HG03280 (cell line): ENCODE measurements at regions not wholly inside any gene's neighbourhood (a gene's known extent, or its start where the extent isn't known, plus 50 kb on each side); places are given as distances from the start of the nearest gene placed in this dataset.
"Not testable (repeated sequence)": the region's sequence is repeated elsewhere in the genome, so short reads cannot be mapped to it uniquely, and the experiment has no call there.

Experiments used
- ATAC-seq: cut with Tn5 transposase; IDR thresholded peaks from one replicate; pipeline ENCODE4 v1.9.1; 2021; ENCODE audit warnings: mild to moderate bottlenecking, moderate library complexity; ENCODE audit not compliant: unreplicated experiment

- ATAC-seq = peak; percentile 80
Observed at GRCh38 chr1:101128211-101128727, 102.7 kb upstream of the DPH5 start.

DNA sequence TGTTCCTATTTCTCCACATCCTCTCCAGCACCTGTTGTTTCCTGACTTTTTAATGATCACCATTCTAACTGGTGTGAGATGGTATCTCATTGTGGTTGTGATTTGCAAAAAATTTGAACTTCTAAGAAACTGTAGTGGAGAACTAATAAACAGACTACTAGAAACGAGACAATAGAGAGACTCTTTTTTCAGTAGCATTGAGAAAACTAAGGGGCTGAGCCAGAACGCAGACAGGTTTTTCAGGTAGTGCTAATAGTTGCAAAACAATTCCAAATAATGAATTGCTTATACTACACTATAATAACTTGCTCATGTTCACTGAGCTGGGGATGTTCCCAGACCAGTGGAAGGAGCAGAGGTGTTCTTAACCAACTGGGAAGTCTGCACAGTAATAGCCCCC, 98.8 kb upstream of the DPH5 start:
- ATAC-seq = no peak

- ATAC-seq = not testable (repeated sequence)
Observed at GRCh38 chr1:101123904-101124303, 98.3 kb upstream of the DPH5 start.

DNA sequence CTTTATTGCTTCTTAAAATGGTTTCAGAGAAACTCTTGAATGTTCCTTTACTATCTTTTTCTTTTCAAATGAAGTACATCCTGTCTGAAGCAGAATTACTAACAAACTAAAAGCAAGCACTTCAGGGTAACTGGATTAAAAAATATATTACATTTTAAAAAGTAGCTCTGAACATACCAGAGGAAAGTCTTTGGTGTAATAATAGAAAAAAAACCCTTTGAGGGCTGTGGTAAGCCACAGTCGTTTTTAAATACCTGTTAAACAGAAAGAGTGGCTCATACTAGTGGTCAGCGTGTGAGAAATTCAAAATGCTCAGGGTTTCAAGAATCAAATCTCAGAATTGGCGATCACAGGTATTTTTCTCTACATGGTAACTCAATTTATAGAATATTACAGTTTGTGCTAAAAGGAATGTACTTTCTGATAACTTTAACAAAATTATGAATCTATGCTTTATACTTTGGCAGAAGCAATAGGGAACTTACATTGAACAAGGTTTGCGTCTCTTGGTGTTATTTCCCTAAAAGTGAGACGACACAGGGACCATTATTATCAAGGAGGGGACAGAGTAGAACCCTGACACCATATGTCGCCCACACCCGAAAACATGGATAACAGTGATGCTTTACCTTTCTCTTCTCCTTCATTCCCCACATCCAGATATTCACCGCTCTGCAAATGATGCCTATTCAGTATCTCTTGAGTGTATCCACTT, 97.0 kb upstream of the DPH5 start:
- ATAC-seq = peak; percentile 96

DNA sequence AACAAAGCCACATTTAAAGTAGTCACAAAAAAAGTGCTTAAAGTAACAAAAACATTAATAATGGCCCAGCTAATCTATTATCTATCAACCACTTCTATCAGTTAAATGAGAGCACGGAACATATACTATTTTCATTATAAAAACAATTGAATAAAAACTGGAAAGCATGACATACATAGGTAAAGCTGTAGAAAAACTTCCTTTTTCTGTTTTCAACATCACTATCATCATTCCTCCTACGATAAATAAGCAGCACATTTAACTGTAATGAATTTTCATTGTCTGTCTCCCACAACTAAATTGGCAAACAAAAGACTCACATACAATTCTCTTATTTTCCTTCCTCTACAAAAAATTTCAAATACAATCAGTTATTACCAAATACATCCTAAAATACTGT, 96.4 kb upstream of the DPH5 start:
- ATAC-seq = no peak

GRCh38 chr1:101121504-101121903, 95.9 kb upstream of the DPH5 start:
- ATAC-seq = no peak

GRCh38 chr1:101120868-101121267, 95.3 kb upstream of the DPH5 start:
- ATAC-seq = no peak

DNA sequence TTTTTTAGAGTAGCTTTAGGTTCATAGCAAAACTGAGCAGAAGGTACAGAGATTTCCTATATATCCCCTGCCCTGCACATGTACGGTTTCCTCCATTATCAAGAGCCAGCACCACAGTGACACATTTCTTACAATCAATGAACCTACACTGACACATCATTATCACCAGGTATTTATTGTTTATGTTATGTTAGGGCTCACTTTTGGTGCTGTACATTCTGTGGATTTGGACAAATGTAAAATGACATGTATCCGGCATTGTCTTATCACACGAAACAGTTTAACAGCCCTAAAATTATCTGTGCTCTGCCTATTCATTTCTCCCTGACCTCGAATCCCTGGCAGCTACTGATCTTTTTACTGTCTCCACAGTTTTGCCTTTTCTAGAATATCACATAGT, 93.7 kb upstream of the DPH5 start:
- no peak for ATAC-seq

DNA sequence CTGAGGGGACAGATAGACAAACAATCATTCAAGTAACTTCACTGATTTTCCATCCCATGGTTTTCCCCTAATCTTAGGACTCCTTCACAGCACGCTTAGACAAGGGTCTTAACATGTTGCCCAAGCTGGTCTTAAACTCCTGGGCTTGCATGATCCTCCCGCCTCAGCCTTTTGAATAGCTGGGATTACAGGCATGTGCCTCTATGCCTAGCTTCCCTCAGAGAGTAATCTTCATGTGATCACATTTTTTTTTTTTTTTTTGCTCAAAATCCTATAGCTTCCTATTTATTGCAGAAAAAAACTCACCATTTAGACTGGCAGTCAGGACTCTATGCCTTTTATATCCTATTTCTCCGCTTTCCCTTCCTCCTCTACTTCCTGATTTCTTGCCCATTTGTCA, 90.4 kb upstream of the DPH5 start:
- no peak for ATAC-seq

- ATAC-seq = no peak
Observed at GRCh38 chr1:101115112-101115511, 89.5 kb upstream of the DPH5 start.

DNA sequence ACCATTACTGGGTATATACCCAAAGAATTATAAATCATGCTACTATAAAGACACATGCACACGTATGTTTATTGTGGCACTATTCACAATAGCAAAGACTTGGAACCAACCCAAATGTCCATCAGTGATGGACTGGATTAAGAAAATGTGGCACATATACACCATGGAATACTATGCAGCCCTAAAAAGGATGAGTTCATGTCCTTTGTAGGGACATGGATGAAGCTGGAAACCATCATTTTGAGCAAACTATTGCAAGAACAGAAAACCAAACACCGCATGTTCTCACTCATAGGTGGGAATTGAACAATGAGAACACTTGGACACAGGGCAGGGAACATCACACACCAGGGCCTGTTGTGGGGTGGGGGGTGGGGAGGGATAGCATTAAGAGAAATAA, 88.5 kb upstream of the DPH5 start:
- not testable (repeated sequence) for ATAC-seq

DNA sequence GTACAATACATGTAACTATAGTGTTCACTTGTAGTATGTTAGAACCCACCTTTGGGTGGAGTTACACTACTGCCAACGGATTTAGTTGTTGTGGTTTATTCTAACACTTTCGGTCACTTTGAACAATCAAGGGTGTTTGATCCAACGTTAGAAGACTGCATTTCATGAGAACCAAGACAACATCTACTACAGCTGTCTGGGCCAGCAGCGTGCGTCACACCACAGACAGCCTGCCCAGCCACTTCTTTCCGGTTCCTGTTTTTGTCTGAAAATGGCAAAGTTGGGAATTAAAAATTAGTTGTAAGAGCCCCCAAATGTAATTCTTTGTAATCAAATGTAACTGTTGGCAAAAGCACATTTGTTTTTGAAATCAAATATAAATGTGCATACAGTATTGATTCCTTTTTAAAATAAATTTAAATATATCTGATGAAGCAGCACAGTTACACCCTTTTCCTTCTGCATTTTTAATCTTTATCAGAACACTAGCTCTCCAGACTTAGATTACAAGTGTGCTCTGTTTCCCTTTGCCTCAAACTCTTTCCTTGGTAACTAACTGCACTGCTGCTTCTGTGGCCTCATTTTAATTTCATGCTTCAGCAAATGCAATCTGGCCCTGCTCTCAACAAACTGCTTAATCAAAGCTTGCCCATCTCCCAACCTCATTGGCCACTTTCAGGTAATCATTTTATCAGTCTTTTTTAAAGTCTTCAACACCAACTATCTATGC, 86.6 kb upstream of the DPH5 start:
- peak; percentile 55 for ATAC-seq

DNA sequence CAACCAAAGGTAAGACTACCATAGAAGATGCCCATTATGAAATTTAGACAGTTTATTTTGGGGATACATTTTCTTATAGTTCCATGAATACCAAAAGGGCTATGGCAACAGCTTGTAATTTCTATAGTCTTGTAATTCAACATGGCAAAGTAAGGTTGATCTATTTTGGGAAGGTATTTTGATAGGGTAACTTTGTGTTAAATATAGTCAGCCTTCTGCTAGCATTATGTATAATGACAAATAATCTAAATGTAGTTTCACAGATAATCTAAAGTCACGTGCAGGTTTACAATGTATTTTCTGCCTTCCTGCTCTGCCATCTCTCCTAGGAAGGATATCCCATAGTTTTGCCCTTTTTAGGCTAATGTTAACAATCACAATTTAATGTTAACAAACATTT, 85.9 kb upstream of the DPH5 start:
- ATAC-seq = no peak

DNA sequence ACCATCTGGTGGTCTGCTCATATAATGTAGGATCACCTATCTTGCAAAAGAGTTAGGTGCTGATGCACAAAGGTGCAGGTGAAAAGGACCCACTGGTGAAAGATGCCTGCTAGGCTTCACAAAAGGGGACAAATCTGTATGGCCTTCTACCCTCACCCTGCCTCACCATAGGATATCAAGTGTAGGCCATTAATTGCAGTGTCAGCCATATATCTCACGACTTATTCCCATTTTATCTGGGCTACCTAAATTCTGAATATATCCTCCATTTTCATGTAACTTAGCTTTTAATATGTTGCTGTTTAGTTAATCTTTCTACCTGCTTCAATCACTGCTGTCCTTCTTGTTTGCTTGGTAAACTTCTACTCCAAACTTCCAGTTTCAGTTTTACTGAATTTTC, 84.2 kb upstream of the DPH5 start:
- ATAC-seq = no peak

- ATAC-seq = no peak
Observed at GRCh38 chr1:101108111-101108500, 82.5 kb upstream of the DPH5 start.

- ATAC-seq = no peak
Observed at GRCh38 chr1:101107496-101108110, 82.0 kb upstream of the DPH5 start.

- no peak for ATAC-seq
Observed at GRCh38 chr1:101105877-101106276, 80.3 kb upstream of the DPH5 start.

DNA sequence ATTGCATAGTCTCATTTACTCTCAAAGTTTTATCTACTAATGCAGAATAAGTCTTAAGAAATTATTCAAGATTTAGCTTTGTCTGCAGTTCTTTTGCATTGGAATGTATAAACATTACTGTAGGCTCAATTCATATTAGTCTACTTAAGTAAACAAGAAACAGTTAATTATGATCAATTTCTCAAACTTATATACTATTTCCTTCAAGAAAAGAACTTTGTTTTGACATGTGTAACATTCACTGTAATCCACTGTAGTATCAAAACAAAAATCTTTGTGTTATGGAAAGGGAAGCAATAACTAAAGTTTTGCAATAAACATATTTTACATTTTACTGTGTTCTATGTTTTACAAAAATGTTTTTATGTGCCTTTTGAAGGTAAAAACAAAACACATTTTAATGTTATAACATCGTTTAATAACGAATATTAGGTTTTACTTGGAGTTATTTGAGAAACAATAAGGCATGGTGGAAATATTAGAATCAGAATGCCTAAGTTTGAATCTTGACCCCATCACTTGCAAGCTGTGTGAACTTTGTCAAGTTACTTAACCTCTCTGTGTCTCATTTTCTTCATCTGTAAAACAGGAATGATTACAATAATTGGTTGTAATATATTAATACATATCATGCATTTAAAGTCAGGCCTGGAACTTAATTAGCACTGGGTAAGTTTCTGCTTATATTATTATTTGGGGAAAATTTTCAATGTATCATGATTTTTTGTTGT, 77.0 kb upstream of the DPH5 start:
- no peak for ATAC-seq

GRCh38 chr1:101101360-101101759, 75.8 kb upstream of the DPH5 start:
- no peak for ATAC-seq

DNA sequence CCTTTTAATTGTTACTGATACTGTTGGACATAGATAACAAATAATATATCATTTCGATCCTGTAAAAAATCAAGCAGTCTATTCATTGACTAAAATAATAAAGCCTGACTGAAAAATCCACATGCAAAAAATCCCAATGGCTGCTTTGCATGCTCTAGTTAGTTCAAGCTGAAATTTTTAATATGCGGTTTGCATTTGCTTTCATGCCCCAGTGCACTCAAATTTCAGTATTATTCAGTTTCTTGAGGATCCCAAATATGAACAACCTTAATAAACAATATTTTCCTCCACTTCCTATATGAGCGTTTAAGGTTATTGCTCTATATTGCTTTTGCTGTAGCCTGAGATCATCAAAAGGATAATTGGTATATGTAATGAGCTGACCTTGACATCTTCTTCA, 75.1 kb upstream of the DPH5 start:
- no peak for ATAC-seq

GRCh38 chr1:101098907-101099306, 73.3 kb upstream of the DPH5 start:
- ATAC-seq = no peak
